ENCODE measurements at regions not wholly inside any gene's neighbourhood (a gene's known extent, or its start where the extent isn't known, plus 50 kb on each side); places are given as distances from the start of the nearest gene placed in this dataset.

DNA sequence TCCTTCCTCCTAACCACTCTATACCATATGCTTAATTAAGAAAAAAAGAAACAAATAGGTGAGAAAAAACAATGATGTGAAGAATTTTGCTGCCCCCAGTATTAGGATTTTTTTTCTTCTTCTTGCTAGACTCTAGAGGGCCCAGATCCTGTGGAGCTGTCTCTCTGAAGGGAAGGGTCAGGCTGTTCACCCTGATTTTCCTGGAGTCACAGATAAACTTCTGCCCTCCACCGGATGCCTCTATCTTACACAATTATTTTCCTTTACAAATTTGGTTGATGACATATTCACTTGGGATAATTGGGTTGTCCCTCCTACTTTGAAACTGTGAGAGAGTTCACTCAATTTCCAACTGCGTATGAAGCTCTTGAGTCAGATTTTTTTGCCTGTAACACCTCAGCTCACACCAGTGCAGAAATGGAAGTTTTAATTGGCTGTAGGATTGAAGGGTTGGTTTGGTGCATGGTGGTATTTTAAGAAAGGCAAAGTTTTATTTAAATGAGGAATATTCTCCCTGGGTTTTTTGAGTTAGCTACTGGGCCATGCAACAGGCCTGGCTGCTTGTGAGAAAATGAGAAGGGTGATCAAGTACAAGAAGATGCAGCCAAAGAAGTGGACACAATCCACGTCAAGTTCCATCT, 73.7 kb upstream of the ESR1 start:
- TF ChIP-seq, protein P1, sequence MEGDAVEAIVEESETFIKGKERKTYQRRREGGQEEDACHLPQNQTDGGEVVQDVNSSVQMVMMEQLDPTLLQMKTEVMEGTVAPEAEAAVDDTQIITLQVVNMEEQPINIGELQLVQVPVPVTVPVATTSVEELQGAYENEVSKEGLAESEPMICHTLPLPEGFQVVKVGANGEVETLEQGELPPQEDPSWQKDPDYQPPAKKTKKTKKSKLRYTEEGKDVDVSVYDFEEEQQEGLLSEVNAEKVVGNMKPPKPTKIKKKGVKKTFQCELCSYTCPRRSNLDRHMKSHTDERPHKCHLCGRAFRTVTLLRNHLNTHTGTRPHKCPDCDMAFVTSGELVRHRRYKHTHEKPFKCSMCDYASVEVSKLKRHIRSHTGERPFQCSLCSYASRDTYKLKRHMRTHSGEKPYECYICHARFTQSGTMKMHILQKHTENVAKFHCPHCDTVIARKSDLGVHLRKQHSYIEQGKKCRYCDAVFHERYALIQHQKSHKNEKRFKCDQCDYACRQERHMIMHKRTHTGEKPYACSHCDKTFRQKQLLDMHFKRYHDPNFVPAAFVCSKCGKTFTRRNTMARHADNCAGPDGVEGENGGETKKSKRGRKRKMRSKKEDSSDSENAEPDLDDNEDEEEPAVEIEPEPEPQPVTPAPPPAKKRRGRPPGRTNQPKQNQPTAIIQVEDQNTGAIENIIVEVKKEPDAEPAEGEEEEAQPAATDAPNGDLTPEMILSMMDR (IDR thresholded peaks at IDR 0.05; ENCODE audit: control extremely low read depth, extremely low read depth) = no peak
- ATAC-seq (ENCODE audit: insufficient read depth, low FRiP score) (no peak), DNase-seq (no peak)
- H3K27me3 ChIP-seq (ENCODE audit: control insufficient read depth in 3 of 3, insufficient read depth in 3 of 3, low read length in 2 of 3) = no peaks in the 10 kb centered on the region
- H3K4me1 ChIP-seq (ENCODE audit: control insufficient read depth in 5 of 5, insufficient read depth in 5 of 5, low read length in 5 of 5) = no peaks in the 10 kb centered on the region
- H3K27ac ChIP-seq (ENCODE audit: low read depth in 1 of 2, low read length in 1 of 2) = no peak overlapping the region
- 80 to 85% methylated on average over 3 of the region's 3 CpGs for WGBS, 2 donors
- H3K4me3 ChIP-seq = no peak overlapping the region
- H3K36me3 ChIP-seq (ENCODE audit: control insufficient read depth in 4 of 4, insufficient read depth in 4 of 4, low read length in 4 of 4) = no peaks in the 10 kb centered on the region
- peaks cover 0 to 2% (median 0%) of the 10 kb centered on the region in 4 donors for H3K9me3 ChIP-seq (ENCODE audit: control insufficient read depth in 4 of 4, insufficient read depth in 3 of 4, low read length in 3 of 4)
- H3K9ac ChIP-seq (ENCODE audit: insufficient read depth in 1 of 2, low read length in 2 of 2) = no peak overlapping the region

DNA sequence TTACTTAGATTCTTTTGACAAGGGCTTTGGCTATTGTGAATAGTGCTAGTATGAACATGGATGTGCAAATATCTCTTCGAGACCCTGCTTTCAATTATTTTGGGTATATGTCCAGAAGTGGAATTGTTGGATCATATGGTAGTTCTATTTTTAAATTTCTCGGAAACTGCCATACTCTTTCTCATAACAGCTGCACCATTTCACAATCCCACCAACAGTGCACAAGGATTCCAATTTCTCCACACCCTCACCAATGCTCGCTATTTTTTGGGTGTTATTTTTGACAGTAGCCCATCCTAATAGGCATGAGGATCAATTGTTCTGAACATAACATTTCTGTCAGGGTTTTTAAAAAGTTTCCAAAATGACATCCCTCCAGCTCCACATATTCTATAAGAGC, 69.2 kb upstream of the ESR1 start:
- TF ChIP-seq, protein P1 (IDR thresholded peaks at IDR 0.05; ENCODE audit: control extremely low read depth, extremely low read depth) = no peak
- no peak for ATAC-seq (ENCODE audit: insufficient read depth, low FRiP score)
- H3K9ac ChIP-seq (ENCODE audit: insufficient read depth in 1 of 2, low read length in 2 of 2) = no peak overlapping the region
- H3K36me3 ChIP-seq (ENCODE audit: control insufficient read depth in 4 of 4, insufficient read depth in 4 of 4, low read length in 4 of 4) = no peaks in the 10 kb centered on the region
- WGBS, 2 donors = 41 to 50% methylated on average over 3 of the region's 3 CpGs
- H3K4me1 ChIP-seq (ENCODE audit: control insufficient read depth in 5 of 5, insufficient read depth in 5 of 5, low read length in 5 of 5) = no peaks in the 10 kb centered on the region
- no peaks in the 10 kb centered on the region for H3K9me3 ChIP-seq (ENCODE audit: control insufficient read depth in 4 of 4, insufficient read depth in 3 of 4, low read length in 3 of 4)
- no peaks in the 10 kb centered on the region for H3K27me3 ChIP-seq (ENCODE audit: control insufficient read depth in 3 of 3, insufficient read depth in 3 of 3, low read length in 2 of 3)
- H3K4me3 ChIP-seq = no peak overlapping the region
- H3K27ac ChIP-seq (ENCODE audit: low read depth in 1 of 2, low read length in 1 of 2) = no peak overlapping the region
- peak in 2 of 3 donors; percentile 2 to 39 for DNase-seq

DNA sequence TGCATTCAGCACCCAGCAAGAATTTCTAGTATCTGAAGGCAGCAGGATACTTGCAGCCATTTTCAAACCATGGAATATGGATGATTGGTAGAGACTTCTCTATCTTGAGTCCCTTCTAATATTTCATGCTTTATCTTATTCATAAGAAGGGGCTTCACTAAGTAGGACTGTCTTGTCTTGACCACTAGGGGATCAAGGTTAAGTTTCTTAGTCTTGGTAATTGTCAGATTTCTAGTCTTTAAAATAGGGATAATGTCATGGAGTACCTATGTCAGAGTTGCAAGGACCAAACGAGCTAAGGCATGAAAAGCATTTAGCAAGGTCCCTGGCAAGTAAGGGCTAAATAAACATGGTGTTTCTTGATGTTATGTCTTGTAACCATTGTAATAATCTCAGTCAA, 68.5 kb upstream of the ESR1 start:
- no peaks in the 10 kb centered on the region for H3K9me3 ChIP-seq (ENCODE audit: control insufficient read depth in 4 of 4, insufficient read depth in 3 of 4, low read length in 3 of 4)
- TF ChIP-seq, protein P1 (IDR thresholded peaks at IDR 0.05; ENCODE audit: control extremely low read depth, extremely low read depth) = no peak
- ATAC-seq (ENCODE audit: insufficient read depth, low FRiP score) (no peak), DNase-seq (no peak)
- no peaks in the 10 kb centered on the region for H3K27me3 ChIP-seq (ENCODE audit: control insufficient read depth in 3 of 3, insufficient read depth in 3 of 3, low read length in 2 of 3)
- H3K4me3 ChIP-seq = no peak overlapping the region
- H3K27ac ChIP-seq (ENCODE audit: low read depth in 1 of 2, low read length in 1 of 2) = no peak overlapping the region
- no peak overlapping the region for H3K9ac ChIP-seq (ENCODE audit: insufficient read depth in 1 of 2, low read length in 2 of 2)
- WGBS, 2 donors = 68 to 77% methylated on average over 1 of the region's 1 CpG
- H3K4me1 ChIP-seq (ENCODE audit: control insufficient read depth in 5 of 5, insufficient read depth in 5 of 5, low read length in 5 of 5) = no peaks in the 10 kb centered on the region
- no peaks in the 10 kb centered on the region for H3K36me3 ChIP-seq (ENCODE audit: control insufficient read depth in 4 of 4, insufficient read depth in 4 of 4, low read length in 4 of 4)

DNA sequence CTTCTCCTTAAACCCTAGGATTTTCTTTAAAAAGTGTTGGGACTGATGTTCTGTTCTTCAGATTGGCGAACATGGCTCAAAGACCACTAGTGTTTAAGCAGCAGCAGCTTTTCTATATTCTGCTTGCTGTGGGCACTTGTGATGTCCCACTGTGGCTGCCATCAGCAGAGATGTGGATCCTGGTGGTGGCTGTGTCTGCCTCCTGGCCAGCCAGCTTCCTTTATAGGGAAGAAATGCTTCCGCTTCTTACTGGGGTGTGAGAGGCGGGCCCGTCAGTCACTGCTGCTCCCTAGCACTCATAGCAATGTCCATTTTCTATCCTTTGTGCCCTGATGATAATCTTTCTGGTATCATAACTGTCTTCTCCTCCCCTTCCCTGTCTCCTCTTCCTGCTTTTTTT, 66.7 kb upstream of the ESR1 start:
- 91 to 93% methylated on average over 4 of the region's 4 CpGs for WGBS, 2 donors
- Histone ChIP-seq H3K36me3 (ENCODE audit: control insufficient read depth in 4 of 4, insufficient read depth in 4 of 4, low read length in 4 of 4) (no peaks in the 10 kb centered on the region), H3K27me3 (ENCODE audit: control insufficient read depth in 3 of 3, insufficient read depth in 3 of 3, low read length in 2 of 3) (no peaks in the 10 kb centered on the region), H3K4me3 (no peak overlapping the region), H3K4me1 (ENCODE audit: control insufficient read depth in 5 of 5, insufficient read depth in 5 of 5, low read length in 5 of 5) (no peaks in the 10 kb centered on the region), H3K9ac (ENCODE audit: insufficient read depth in 1 of 2, low read length in 2 of 2) (no peak overlapping the region), H3K27ac (ENCODE audit: low read depth in 1 of 2, low read length in 1 of 2) (no peak overlapping the region), H3K9me3 (ENCODE audit: control insufficient read depth in 4 of 4, insufficient read depth in 3 of 4, low read length in 3 of 4) (peaks cover 0 to 2% (median 0%) of the 10 kb centered on the region in 4 donors)
- no peak for ATAC-seq (ENCODE audit: insufficient read depth, low FRiP score)
- TF ChIP-seq, protein P1 (IDR thresholded peaks at IDR 0.05; ENCODE audit: control extremely low read depth, extremely low read depth) = no peak
- no peak for DNase-seq
